Suprapubic skin (tissue), 4 donors: ENCODE measurements at regions not wholly inside any gene's neighbourhood (a gene's known extent, or its start where the extent isn't known, plus 50 kb on each side); places are given as distances from the start of the nearest gene placed in this dataset.

ENCODE experiments used
- DNase-seq, 2 donors: peaks; one replicate each; pipeline ENCODE4 v3.0.0-alpha.2; 2019; ENCODE audit warnings: low spot score in 2 of 2
- H3K27ac ChIP-seq: fragments of 200-600 bp; sonication (generic); one replicate; pipeline ENCODE4 v1.5.1; 2019
- H3K27me3 ChIP-seq: fragments of 200-600 bp; sonication (generic); one replicate; pipeline ENCODE4 v1.5.1; 2019
- H3K36me3 ChIP-seq: fragments of 200-600 bp; sonication (generic); one replicate; pipeline ENCODE4 v1.5.1; 2019
- H3K4me1 ChIP-seq: fragments of 200-600 bp; sonication (generic); one replicate; pipeline ENCODE4 v1.5.1; 2019
- H3K4me3 ChIP-seq: fragments of 200-600 bp; sonication (generic); one replicate; pipeline ENCODE4 v1.5.1; 2019; ENCODE audit warnings: mild to moderate bottlenecking
- H3K9me3 ChIP-seq: fragments of 200-600 bp; sonication (generic); one replicate; pipeline ENCODE4 v1.5.1; 2019
- CTCF ChIP-seq, 2 donors: fragments of 200-600 bp in 1 of 2; fragments of 450-650 bp in 1 of 2; sonication (generic) in 1 of 2; IDR thresholded peaks; one replicate each; pipeline ENCODE4 v1.5.1; 2016 to 2019; ENCODE audit warnings: antibody characterized with exemption in 2 of 2, mild to moderate bottlenecking in 1 of 2, moderate library complexity in 1 of 2
- EP300 ChIP-seq: sonication (generic); formaldehyde crosslinking; IDR thresholded peaks from one replicate; pipeline ENCODE4 v1.6.1; 2017; ENCODE audit warnings: antibody characterized with exemption
- POLR2A ChIP-seq, 2 donors: fragments of 450-650 bp; IDR thresholded peaks; one replicate each; pipeline ENCODE4 v1.6.1; 2017; ENCODE audit warnings: antibody characterized with exemption in 2 of 2, mild to moderate bottlenecking in 2 of 2, moderate library complexity in 2 of 2
- POLR2AphosphoS5 ChIP-seq, 3 donors: sonication (generic); formaldehyde crosslinking; IDR thresholded peaks; one replicate each; pipeline ENCODE4 v1.6.1; 2017; ENCODE audit warnings: antibody characterized with exemption in 3 of 3
- WGBS: methylation state at CpG from one replicate; pipeline ENCODE4 v1.1.5; 2018; 5-methylcytosine and 5-hydroxymethylcytosine counted together

- Histone ChIP-seq H3K4me3 (no peak overlapping the region), H3K9me3 (no peaks in the 10 kb centered on the region), H3K27ac (no peak overlapping the region), H3K4me1 (no peaks in the 10 kb centered on the region), H3K36me3 (no peaks in the 10 kb centered on the region), H3K27me3 (no peaks in the 10 kb centered on the region)
- DNase-seq = no peak
- WGBS = 34% methylated on average over 1 of the region's 1 CpG
- TF ChIP-seq POLR2A (IDR thresholded peaks at IDR 0.05) (no peak), CTCF (IDR thresholded peaks at IDR 0.05) (no peak), EP300 (no peak), POLR2AphosphoS5 (IDR thresholded peaks at IDR 0.05) (no peak)
These were observed 254.2 kb upstream of the SORL1-AS1 start for GRCh38 chr11:121706884-121707420.

GRCh38 chr11:121703201-121703600 lies 250.4 kb upstream of the SORL1-AS1 start:
- H3K4me3 ChIP-seq = no peak overlapping the region
- WGBS = 48% methylated on average over 2 of the region's 2 CpGs
- no peak for DNase-seq

GRCh38 chr11:121700968-121701367 lies 248.2 kb upstream of the SORL1-AS1 start:
- no peaks in the 10 kb centered on the region for H3K4me1 ChIP-seq
- H3K36me3 ChIP-seq = no peaks in the 10 kb centered on the region
- TF ChIP-seq CTCF (IDR thresholded peaks at IDR 0.05) = no peak
- TF ChIP-seq POLR2A (IDR thresholded peaks at IDR 0.05) = no peak
- no peak for TF ChIP-seq POLR2AphosphoS5 (IDR thresholded peaks at IDR 0.05)
- TF ChIP-seq EP300 = no peak
- H3K27me3 ChIP-seq = peaks cover 5% of the 10 kb centered on the region
- H3K4me3 ChIP-seq = no peak overlapping the region
- no peaks in the 10 kb centered on the region for H3K9me3 ChIP-seq
- H3K27ac ChIP-seq = no peak overlapping the region
- 60% methylated on average over 4 of the region's 4 CpGs for WGBS
- DNase-seq = no peak

More at GRCh38 chr11:121703201-121703600, 250.4 kb upstream of the SORL1-AS1 start:
- Histone ChIP-seq H3K27ac (no peak overlapping the region), H3K4me1 (no peaks in the 10 kb centered on the region), H3K27me3 (peaks cover 5% of the 10 kb centered on the region), H3K36me3 (no peaks in the 10 kb centered on the region), H3K9me3 (no peaks in the 10 kb centered on the region)
- no peak for TF ChIP-seq POLR2A (IDR thresholded peaks at IDR 0.05)
- no peak for TF ChIP-seq EP300
- no peak for TF ChIP-seq CTCF (IDR thresholded peaks at IDR 0.05)
- no peak for TF ChIP-seq POLR2AphosphoS5 (IDR thresholded peaks at IDR 0.05)

DNA sequence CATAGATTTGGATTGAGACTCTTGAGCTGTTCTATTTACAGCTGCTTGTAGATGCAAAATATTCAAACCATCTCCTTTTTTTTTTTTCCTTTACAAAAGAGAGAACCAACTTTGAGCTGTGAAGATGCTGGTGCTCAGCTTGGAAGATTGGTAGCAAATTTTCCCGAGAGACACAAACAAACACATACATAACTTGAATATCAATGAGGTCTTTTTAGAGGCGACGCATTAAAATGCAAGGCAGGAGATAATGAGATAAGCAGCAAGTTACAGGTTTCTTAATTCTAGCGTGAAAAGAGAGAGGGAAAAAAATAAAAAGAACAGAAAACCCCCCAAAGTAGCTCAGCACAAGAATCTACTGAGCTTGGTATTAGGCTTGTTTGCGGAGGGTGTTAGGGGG lies 247.0 kb upstream of the SORL1-AS1 start:
- TF ChIP-seq POLR2AphosphoS5 (IDR thresholded peaks at IDR 0.05) = no peak
- 62% methylated on average over 5 of the region's 5 CpGs for WGBS
- no peak overlapping the region for H3K27ac ChIP-seq
- H3K36me3 ChIP-seq = no peaks in the 10 kb centered on the region
- no peaks in the 10 kb centered on the region for H3K4me1 ChIP-seq
- peaks cover 5% of the 10 kb centered on the region for H3K27me3 ChIP-seq
- no peak overlapping the region for H3K4me3 ChIP-seq
- no peaks in the 10 kb centered on the region for H3K9me3 ChIP-seq
- DNase-seq = no peak

DNA sequence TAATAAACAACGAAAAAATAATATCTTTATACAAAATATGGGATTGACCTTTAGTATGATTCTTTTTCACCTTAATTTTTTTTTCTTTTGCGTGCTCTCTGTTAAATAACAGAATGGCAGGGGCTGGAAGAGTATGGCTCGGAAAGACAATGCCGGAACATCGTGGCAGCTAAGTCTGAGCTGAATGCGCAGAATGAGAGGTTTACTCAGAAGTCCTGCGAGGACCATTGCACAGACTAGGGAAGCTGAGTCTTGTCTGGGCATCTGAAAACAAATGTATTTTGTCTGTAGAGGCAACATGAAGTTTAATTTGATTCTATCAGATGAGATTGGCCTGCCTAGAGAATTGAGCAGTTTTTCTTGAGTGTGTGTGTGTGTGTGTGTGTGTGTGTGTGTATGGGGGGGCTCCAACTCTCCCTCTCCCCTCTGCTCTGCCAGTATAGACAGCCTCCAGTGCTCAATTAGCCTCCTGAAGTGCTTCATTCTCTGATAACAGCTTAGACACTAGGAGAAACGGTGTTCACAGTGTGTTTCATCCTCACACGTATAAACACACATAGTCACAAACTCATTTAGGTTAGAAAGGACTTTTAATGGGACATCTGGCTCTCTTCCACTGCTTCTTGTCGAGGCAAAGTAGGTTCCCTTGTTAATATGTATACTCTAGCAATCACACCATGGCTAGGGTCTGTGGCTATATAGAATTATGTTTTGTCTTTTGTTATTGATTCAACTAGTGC lies 244.3 kb upstream of the SORL1-AS1 start:
- Histone ChIP-seq H3K27me3 (peaks cover 5% of the 10 kb centered on the region), H3K4me1 (no peaks in the 10 kb centered on the region), H3K4me3 (no peak overlapping the region), H3K9me3 (no peaks in the 10 kb centered on the region), H3K36me3 (no peaks in the 10 kb centered on the region), H3K27ac (no peak overlapping the region)
- TF ChIP-seq CTCF (IDR thresholded peaks at IDR 0.05) (no peak), POLR2AphosphoS5 (IDR thresholded peaks at IDR 0.05) (no peak), EP300 (no peak), POLR2A (IDR thresholded peaks at IDR 0.05) (no peak)
- 82% methylated on average over 10 of the region's 10 CpGs for WGBS
- no peak for DNase-seq
